ENCODE measurements at regions not wholly inside any gene's neighbourhood (a gene's known extent, or its start where the extent isn't known, plus 50 kb on each side); places are given as distances from the start of the nearest gene placed in this dataset.
A peak's percentile ranks its signal among the peaks of the same experiment; 100 is the strongest.
"Not testable (repeated sequence)": the region's sequence is repeated elsewhere in the genome, so short reads cannot be mapped to it uniquely, and the experiment has no call there.

DNA sequence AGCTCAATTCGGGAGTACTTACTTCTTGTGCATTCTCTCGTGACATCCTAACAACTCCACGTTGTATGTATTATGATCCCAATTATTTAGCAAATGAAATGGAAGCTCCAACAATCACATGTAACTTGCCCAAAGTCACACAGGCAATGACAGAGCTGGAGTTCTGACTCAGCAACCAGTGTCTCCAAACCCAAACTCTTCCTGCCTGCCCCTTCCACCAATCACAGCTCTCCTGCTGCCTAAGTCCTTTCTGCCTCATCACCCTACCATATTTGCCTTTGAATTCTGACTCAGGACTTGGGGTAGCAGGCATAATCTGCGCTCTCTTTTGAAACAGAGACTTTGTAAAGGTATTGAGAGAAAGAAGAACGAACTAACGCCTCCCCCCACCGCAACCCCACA lies 245.2 kb upstream of the MAF start:
- no peak for DNase-seq

DNA sequence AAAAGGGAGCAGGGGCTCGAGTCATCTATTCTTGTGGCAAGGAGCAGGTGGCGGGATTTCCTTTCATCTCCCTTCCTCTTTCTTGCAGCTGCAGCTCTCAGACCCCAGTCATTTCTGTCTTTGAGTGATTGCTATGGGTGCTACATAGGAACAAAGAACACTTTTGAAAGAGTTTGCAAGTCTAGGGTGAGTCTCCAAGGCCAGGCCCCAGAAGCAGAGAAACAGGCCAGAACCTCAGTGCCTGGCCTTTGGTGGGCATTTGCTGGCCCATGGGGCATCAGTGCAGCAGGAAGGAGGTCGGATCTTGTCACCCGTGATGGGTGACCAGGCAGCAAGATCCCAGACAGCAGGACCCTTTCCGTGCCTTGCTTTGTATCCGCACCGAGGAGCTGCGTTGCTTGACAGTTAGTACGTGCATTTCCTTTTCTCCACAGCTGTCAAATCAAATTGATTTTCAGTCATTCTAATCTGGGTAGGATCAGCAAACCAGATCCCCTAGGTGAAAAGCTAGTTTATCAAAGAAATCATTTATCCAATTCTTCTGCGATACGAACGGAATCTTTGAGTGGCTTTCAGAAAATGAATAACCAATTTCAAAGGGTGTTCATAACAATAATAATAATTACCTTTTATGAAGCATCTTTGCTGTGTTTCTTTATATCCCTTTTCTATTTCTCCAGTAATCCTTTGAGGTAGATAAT lies 244.6 kb upstream of the MAF start:
- DNase-seq: no peak

DNA sequence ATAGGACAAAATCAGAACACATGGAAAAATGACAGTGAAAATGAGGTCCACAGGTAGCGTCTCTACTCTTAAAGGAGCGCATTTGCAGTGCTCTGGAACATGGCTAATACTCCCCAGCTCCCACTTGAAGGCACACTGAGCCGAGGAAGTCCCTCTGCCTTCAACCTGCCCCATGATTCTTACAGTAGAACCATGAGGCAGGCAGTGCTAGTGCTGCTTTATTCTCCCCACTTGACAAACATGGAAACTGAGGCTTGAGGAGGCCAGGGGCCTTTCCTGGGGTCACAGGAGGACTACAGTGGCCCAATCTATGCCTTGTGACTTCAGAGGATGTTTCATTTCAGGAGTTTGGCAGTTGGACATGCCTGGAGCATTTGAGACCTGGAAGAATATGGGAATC lies 244.1 kb upstream of the MAF start:
- DNase-seq: no peak

- DNase-seq: no peak
These were observed 243.1 kb upstream of the MAF start for GRCh38 chr16:79843631-79844043.

GRCh38 chr16:79843145-79843544 lies 242.6 kb upstream of the MAF start:
- no peak for DNase-seq

DNA sequence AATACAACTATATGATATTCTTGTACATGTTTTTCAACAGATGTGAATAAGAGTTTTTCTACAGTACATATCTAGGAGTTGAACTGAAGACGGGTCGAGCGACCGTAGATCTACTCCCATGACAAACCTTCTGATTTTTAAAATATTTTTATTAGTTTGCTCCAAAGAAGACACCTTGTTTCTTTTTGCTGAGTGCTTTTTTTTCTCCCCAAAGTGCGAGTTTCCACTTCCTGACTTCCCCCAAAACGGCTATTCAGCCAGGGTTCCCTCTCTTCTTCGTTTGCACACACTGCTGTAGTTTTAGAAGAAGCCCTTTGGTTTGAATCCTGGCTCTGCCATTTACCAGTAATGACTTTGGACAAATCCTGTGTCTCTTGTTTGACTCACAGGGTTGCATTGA lies 241.7 kb upstream of the MAF start:
- no peak for DNase-seq

DNA sequence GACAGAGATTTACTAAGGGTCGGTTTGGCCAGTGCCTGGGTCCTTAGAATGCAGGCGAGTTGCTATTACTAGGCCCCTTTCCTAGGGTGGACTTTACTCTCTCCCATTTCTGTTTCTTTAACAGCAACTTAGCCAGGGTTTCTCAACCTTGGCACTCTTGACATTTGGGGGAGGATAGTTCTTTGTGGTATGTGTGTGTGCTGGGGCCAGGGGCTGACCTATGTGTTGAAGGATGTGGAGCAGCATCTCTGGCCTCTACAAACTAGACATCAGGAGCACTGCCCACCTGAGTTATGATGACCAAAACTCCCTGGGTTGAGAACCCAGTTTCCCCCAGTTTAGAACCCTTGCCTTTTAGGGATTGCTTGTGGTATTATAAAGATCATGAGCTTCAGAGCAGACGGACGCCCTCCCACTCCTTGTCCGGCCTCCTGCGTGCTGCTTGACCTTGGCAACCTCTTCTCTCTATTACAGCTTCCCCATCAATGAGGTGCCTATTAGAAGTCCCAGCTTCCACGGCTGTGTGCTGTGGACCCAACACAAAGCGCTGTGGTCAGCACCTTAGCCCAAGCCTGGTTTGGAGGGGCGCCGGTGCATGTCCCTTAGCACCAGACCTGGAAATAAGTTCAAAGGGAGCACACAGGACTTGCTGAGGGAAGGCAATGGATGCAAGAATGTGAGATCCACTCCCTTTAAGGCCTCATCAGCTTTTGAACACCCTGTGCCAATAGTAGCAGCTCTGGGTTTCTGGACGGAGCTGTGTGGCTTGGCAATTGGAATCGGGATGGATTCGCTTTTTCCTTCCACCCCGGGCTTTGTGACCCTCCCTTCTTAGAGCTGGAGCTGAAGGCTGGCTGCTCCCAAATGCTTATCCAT lies 239.2 kb upstream of the MAF start:
- DNase-seq: no peak

DNA sequence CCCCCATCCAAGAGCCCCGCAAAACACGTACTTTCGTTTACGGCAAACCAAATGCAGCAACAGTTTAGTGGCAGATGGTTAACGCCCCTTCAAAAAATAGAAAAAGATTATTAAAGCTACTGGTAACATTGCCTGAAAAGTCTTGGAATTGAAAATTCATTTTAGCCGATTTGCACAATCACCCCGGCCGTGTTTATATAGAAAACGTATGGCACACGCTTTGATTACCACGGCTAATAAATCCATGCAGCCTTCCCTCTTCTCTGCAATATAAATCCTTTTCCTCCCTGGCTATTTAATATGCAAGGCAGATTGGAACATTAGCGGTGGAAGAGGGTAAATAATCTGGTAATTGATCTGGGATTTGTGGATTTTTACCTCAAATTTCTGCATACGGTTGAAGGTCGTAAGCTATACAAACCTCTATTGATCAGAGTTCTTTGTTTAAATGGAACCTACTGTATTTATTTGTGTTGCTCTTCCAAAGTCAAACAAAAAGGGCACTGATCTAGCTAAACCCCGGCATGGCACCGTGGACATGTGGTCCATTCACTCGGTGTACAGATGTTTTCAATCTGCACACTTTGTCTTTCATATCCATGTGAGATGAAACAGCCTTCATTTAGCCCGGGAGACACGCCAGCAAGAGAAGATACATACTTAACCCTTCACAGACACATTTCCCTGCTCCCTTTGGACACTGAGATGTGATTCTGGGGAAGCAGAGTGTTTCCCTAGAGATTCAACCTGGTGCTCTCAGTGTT lies 238.1 kb upstream of the MAF start:
- peak; percentile 52 for DNase-seq

GRCh38 chr16:79836144-79836543 lies 235.6 kb upstream of the MAF start:
- DNase-seq: no peak

GRCh38 chr16:79835194-79835593 lies 234.7 kb upstream of the MAF start:
- DNase-seq: no peak

GRCh38 chr16:79834720-79835119 lies 234.2 kb upstream of the MAF start:
- DNase-seq: no peak

- not testable (repeated sequence) for DNase-seq
These were observed 233.5 kb upstream of the MAF start for GRCh38 chr16:79834003-79834402.

GRCh38 chr16:79833559-79833958 lies 233.0 kb upstream of the MAF start:
- DNase-seq: no peak

- DNase-seq: peak; percentile 30
These were observed 226.4 kb upstream of the MAF start for GRCh38 chr16:79826732-79827475.

DNA sequence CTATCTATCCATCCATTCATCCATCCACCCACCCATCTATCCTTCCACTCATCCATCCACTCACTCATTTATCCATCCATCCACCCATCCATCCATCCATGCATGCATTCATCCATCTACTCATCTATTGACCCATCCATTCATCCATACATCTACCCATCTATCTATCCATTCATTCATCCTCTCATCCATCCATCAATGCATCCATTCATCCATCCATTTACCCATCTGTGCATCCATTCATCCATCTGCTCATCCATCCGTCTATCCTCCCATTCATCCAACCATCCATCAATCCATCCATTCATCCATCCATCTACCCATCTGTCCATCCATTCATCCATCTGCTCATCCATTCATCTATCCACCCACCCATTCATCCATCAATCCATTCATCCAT lies 224.5 kb upstream of the MAF start:
- no peak for DNase-seq

DNA sequence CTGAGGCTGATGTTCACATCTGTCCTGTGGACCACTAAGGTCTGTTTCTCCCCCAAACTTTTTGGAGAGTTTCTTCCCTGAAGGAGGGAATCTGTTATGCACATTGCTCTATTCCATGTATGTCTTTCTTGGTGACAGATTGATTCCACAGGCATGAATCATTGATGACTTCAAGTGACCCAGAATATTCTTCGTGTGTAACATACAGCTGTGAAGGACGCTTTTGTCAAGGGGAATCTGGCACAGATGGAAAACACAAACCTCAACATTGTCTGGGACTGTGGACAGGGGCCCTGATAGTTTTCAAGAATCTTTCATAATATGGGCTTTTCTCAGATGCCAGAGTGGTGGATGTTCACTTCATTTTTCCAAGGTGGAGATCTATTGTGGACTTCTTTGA lies 223.1 kb upstream of the MAF start:
- no peak for DNase-seq

GRCh38 chr16:79821911-79822310 lies 221.4 kb upstream of the MAF start:
- no peak for DNase-seq

- no peak for DNase-seq
These were observed 215.6 kb upstream of the MAF start for GRCh38 chr16:79816081-79816497.

GRCh38 chr16:79815049-79815448 lies 214.5 kb upstream of the MAF start:
- DNase-seq: no peak

DNA sequence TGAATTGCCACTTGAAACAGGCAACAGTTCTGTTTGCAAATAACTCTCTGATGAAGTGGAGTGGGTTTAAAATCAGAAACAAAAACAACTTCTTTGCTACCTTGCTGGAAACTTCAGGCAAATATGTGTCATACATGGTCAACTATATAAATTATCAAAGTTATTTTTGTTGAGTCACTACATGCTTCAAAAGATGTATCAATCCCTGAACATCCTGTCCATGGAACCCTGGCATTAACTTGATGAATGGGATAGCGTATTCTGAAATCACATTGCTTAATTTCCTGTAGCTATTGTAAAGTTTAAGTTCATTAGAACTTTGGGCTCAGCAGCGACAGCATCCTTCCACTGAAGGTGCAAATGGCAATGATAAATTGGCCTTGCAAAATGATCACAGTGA lies 213.6 kb upstream of the MAF start:
- no peak for DNase-seq

GRCh38 chr16:79811541-79811940 lies 211.0 kb upstream of the MAF start:
- no peak for DNase-seq

GRCh38 chr16:79810449-79811189 lies 210.1 kb upstream of the MAF start:
- DNase-seq: peak; percentile 12
